ENCODE measurements at regions not wholly inside any gene's neighbourhood (a gene's known extent, or its start where the extent isn't known, plus 50 kb on each side); places are given as distances from the start of the nearest gene placed in this dataset.

- TF ChIP-seq CTCF (IDR thresholded peaks at IDR 0.05), result no peak
- TF ChIP-seq POLR2AphosphoS5 (IDR thresholded peaks at IDR 0.05), result no peak
- TF ChIP-seq POLR2A (IDR thresholded peaks at IDR 0.05), result no peak
Measured at GRCh38 chr6:81933608-81934051, 181.1 kb upstream of the TENT5A start.

All from upper lobe of left lung (tissue), 4 donors.